Hepatocyte (in vitro differentiated cells): ENCODE measurements at regions not wholly inside any gene's neighbourhood (a gene's known extent, or its start where the extent isn't known, plus 50 kb on each side); places are given as distances from the start of the nearest gene placed in this dataset.

Experiments
- DNase-seq: peaks from one replicate; pipeline ENCODE4 v3.0.0-alpha.2; 2016; ENCODE audit warnings: low spot score
- H2AFZ ChIP-seq: fragments of 200-600 bp; sonication (generic); 2 replicates; pipeline ENCODE4 v1.6.0; 2016; ENCODE audit warnings: antibody characterized with exemption, mild to moderate bottlenecking
- H3K27ac ChIP-seq: fragments of 200-600 bp; sonication (generic); 2 replicates; pipeline ENCODE4 v1.5.1; 2016; ENCODE audit warnings: mild to moderate bottlenecking
- H3K27me3 ChIP-seq: fragments of 200-600 bp; sonication (generic); 2 replicates; pipeline ENCODE4 v1.6.1; 2016
- H3K36me3 ChIP-seq: fragments of 200-600 bp; sonication (generic); replicated peaks from 2 replicates; pipeline ENCODE4 v1.5.1; 2016; ENCODE audit warnings: low read depth; ENCODE audit not compliant: insufficient read depth
- H3K4me1 ChIP-seq: fragments of 200-600 bp; sonication (generic); 2 replicates; pipeline ENCODE4 v1.5.1; 2016; ENCODE audit warnings: mild to moderate bottlenecking, moderate library complexity; ENCODE audit not compliant: insufficient read depth
- H3K4me2 ChIP-seq: fragments of 200-600 bp; sonication (generic); 2 replicates; pipeline ENCODE4 v1.6.0; 2016
- H3K4me3 ChIP-seq: fragments of 200-600 bp; sonication (generic); 2 replicates; pipeline ENCODE4 v1.5.1; 2016; ENCODE audit warnings: mild to moderate bottlenecking
- H3K79me2 ChIP-seq: fragments of 200-600 bp; sonication (generic); 2 replicates; pipeline ENCODE4 v1.6.0; 2017; ENCODE audit warnings: mild to moderate bottlenecking
- H3K9me2 ChIP-seq: fragments of 200-600 bp; sonication (generic); replicated peaks from 2 replicates; pipeline ENCODE4 v1.6.0; 2017; ENCODE audit warnings: mild to moderate bottlenecking; ENCODE audit not compliant: insufficient read depth
- H3K9me3 ChIP-seq: fragments of 200-600 bp; sonication (generic); 2 replicates; pipeline ENCODE4 v1.5.1; 2016; ENCODE audit warnings: low read depth, mild to moderate bottlenecking
- H4K20me1 ChIP-seq: fragments of 200-600 bp; sonication (generic); 2 replicates; pipeline ENCODE4 v1.6.0; 2016; ENCODE audit warnings: mild to moderate bottlenecking; ENCODE audit not compliant: insufficient read depth, poor library complexity, severe bottlenecking
- EZH2 ChIP-seq: fragments of 200-600 bp; sonication (generic); IDR thresholded peaks from 2 replicates; pipeline ENCODE4 v1.6.1; 2016; ENCODE audit warnings: antibody characterized with exemption, mild to moderate bottlenecking, borderline replicate concordance
- EZH2phosphoT487 ChIP-seq: fragments of 200-600 bp; sonication (generic); IDR thresholded peaks from one replicate; pipeline ENCODE4 v1.6.1; 2018; ENCODE audit warnings: antibody characterized with exemption, mild to moderate bottlenecking, low read depth, moderate library complexity; ENCODE audit not compliant: unreplicated experiment, severe bottlenecking
- WGBS: methylation state at CpG from one replicate; pipeline ENCODE4 v1.1.6; 2016; ENCODE audit warnings: low lambda C conversion rate; ENCODE audit errors: missing lambda C conversion rate; 5-methylcytosine and 5-hydroxymethylcytosine counted together
- TF ChIP-seq, protein P1 (sequence below): fragments of 200-600 bp; sonication (generic); IDR thresholded peaks from 2 replicates; pipeline ENCODE4 v1.5.1; 2016; ENCODE audit warnings: antibody characterized with exemption, mild to moderate bottlenecking; ENCODE audit not compliant: poor library complexity

DNA sequence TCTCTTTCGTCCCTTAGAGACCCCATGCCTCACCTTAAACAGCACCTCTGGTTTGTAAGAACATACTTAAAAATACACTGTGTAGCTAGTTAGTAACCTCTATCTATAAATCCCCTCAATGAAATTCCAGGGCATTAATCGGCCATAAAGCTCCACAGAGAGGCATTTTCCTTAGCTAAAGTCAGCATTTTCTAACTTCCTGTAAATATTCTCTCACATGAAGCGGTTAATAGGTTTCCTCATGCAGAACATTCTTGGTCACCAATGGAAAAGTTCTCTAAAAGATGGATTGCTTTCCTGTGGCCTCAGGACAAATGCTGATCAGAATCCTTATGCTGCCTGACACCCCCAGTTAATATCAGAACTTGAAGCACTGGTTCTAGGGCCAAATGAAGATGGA lies 248.6 kb upstream of the BOD1L1 start:
- no peak for DNase-seq
- no peaks in the 10 kb centered on the region for H3K27me3 ChIP-seq
- H3K79me2 ChIP-seq, result no peaks in the 10 kb centered on the region
- no peak overlapping the region for H2AFZ ChIP-seq
- 89% methylated on average over 3 of the region's 3 CpGs for WGBS
- no peaks in the 10 kb centered on the region for H3K36me3 ChIP-seq
- H3K4me1 ChIP-seq, result peaks cover 20% of the 10 kb centered on the region
- no peak overlapping the region for H3K4me3 ChIP-seq
- no peak overlapping the region for H3K4me2 ChIP-seq
- no peak for TF ChIP-seq EZH2phosphoT487
- TF ChIP-seq, protein P1, sequence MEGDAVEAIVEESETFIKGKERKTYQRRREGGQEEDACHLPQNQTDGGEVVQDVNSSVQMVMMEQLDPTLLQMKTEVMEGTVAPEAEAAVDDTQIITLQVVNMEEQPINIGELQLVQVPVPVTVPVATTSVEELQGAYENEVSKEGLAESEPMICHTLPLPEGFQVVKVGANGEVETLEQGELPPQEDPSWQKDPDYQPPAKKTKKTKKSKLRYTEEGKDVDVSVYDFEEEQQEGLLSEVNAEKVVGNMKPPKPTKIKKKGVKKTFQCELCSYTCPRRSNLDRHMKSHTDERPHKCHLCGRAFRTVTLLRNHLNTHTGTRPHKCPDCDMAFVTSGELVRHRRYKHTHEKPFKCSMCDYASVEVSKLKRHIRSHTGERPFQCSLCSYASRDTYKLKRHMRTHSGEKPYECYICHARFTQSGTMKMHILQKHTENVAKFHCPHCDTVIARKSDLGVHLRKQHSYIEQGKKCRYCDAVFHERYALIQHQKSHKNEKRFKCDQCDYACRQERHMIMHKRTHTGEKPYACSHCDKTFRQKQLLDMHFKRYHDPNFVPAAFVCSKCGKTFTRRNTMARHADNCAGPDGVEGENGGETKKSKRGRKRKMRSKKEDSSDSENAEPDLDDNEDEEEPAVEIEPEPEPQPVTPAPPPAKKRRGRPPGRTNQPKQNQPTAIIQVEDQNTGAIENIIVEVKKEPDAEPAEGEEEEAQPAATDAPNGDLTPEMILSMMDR, result no peak
- no peak for TF ChIP-seq EZH2
- no peaks in the 10 kb centered on the region for H3K9me2 ChIP-seq
- no peak overlapping the region for H3K27ac ChIP-seq
- no peaks in the 10 kb centered on the region for H4K20me1 ChIP-seq
- H3K9me3 ChIP-seq, result no peaks in the 10 kb centered on the region

DNA sequence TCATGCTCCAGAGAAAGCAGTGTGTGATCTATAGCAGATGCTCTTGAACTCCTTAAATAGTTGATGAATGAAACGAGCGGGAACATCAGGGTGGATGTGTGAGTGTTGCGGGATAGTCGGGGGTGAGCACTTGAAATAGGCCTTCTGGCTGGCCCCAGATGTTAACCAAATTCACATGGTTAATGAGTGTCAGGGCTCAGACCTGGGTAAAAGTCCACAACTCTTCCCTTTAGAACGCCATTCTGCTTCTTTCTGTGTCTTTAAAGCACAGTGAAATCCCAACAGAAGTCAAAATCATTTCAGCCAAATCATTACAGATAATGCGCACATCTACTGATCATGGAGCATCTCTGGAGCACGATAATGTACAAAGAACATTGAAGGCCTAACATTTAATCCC lies 249.4 kb upstream of the BOD1L1 start:
- no peak overlapping the region for H3K4me3 ChIP-seq
- H4K20me1 ChIP-seq, result no peaks in the 10 kb centered on the region
- H3K9me2 ChIP-seq, result no peaks in the 10 kb centered on the region
- no peak for TF ChIP-seq EZH2
- TF ChIP-seq, protein P1, result no peak
- no peak for TF ChIP-seq EZH2phosphoT487
- no peaks in the 10 kb centered on the region for H3K79me2 ChIP-seq
- H3K4me2 ChIP-seq, result peak overlapping the region; percentile 56
- WGBS, result 48% methylated on average over 7 of the region's 7 CpGs
- H3K9me3 ChIP-seq, result no peaks in the 10 kb centered on the region
- no peak overlapping the region for H2AFZ ChIP-seq
- peaks cover 17% of the 10 kb centered on the region for H3K4me1 ChIP-seq
- H3K27me3 ChIP-seq, result no peaks in the 10 kb centered on the region
- H3K36me3 ChIP-seq, result no peaks in the 10 kb centered on the region
- DNase-seq, result no peak
- H3K27ac ChIP-seq, result peak overlapping the region; percentile 53

DNA sequence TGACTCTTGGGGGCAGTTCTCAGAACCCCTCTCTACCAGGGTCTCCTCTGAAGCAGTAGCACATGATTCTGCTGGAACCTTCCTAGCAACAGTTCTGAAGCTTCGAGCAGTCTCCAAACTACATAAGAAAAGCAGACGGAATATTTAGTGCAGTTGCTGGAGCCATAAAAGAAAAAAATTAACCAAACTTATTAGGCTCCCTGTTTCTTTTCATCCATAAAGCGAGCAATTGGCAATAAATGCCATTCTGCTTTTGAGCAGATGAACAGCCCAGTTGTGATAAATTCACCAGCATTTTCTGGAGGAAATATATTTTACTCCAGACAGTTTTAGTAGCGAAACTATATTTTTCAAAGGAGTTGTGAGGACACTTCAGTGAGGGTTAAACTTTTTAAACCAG lies 250.1 kb upstream of the BOD1L1 start:
- no peaks in the 10 kb centered on the region for H4K20me1 ChIP-seq
- no peaks in the 10 kb centered on the region for H3K27me3 ChIP-seq
- no peak overlapping the region for H2AFZ ChIP-seq
- H3K36me3 ChIP-seq, result no peaks in the 10 kb centered on the region
- peaks cover 14% of the 10 kb centered on the region for H3K4me1 ChIP-seq
- H3K79me2 ChIP-seq, result no peaks in the 10 kb centered on the region
- no peaks in the 10 kb centered on the region for H3K9me3 ChIP-seq
- no peak for TF ChIP-seq EZH2phosphoT487
- no peak for TF ChIP-seq EZH2
- TF ChIP-seq, protein P1, result no peak
- WGBS, result 61% methylated on average over 4 of the region's 4 CpGs
- H3K9me2 ChIP-seq, result no peaks in the 10 kb centered on the region
- H3K4me3 ChIP-seq, result no peak overlapping the region
- H3K4me2 ChIP-seq, result peak overlapping the region; percentile 56
- DNase-seq, result no peak
- peak overlapping the region; percentile 53 for H3K27ac ChIP-seq

DNA sequence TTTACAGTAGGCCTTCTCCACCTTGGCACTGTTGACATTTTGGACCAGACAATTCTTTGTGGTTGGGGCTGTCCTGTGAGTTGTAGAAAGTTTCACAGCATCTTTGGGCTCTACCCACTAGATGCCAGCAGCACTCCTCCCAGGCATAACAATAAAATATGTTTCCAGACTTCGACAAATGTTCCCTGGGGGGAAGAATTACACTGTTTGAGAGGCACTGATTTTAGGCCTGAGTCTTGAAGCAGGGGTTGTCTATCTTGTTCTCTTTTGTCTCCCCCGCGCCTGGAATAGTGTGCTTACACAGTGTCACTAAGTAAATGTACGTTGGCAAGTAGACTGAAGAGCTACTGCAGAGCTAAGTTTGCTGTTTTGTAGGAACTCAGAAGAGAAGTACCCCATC lies 254.4 kb upstream of the BOD1L1 start:
- Histone ChIP-seq H3K36me3 (no peaks in the 10 kb centered on the region), H3K4me3 (no peak overlapping the region), H3K9me3 (no peaks in the 10 kb centered on the region), H3K79me2 (no peaks in the 10 kb centered on the region), H2AFZ (no peak overlapping the region), H4K20me1 (no peaks in the 10 kb centered on the region), H3K9me2 (no peaks in the 10 kb centered on the region), H3K27ac (no peak overlapping the region), H3K4me2 (no peak overlapping the region), H3K4me1 (peaks cover 8% of the 10 kb centered on the region), H3K27me3 (no peaks in the 10 kb centered on the region)
- TF ChIP-seq EZH2, result no peak
- no peak for TF ChIP-seq EZH2phosphoT487
- TF ChIP-seq, protein P1, result peak; percentile 12
- 56% methylated on average over 4 of the region's 4 CpGs for WGBS
- DNase-seq, result no peak
